Activated CD8-positive, alpha-beta T cell treated with anti-CD3 and anti-CD28 coated beads for 36 hours (primary cell): ENCODE measurements at regions not wholly inside any gene's neighbourhood (a gene's known extent, or its start where the extent isn't known, plus 50 kb on each side); places are given as distances from the start of the nearest gene placed in this dataset.

ENCODE experiments used
- ATAC-seq: fragments of 200-7000 bp; cut with Tn5 transposase; one replicate; pipeline ENCODE4 v1.10.0; 2021; ENCODE audit warnings: mild to moderate bottlenecking, moderate library complexity
- CTCF ChIA-PET: fragments of 350-600 bp; sonication (Branson Sonifier 250); formaldehyde crosslinking; loops from one replicate; lab custom pipeline; 2021; ENCODE audit warnings: antibody characterized with exemption; lab: Charles Lee
- POLR2A ChIA-PET: fragments of 350-600 bp; sonication (Branson Sonifier 250); formaldehyde crosslinking; loops from one replicate; lab custom pipeline; 2021; ENCODE audit warnings: antibody characterized with exemption; lab: Charles Lee
- DNase-seq: peaks from one replicate; pipeline ENCODE4 v3.0.0-alpha.2; 2020
- H3K27ac Mint-ChIP-seq: one replicate; pipeline ENCODE4 v1.8.0; 2021; ENCODE audit warnings: mild to moderate bottlenecking, mixed read lengths
- H3K27me3 Mint-ChIP-seq: one replicate; pipeline ENCODE4 v1.8.0; 2021; ENCODE audit warnings: mixed read lengths
- H3K36me3 Mint-ChIP-seq: one replicate; pipeline ENCODE4 v1.8.0; 2021; ENCODE audit warnings: low read depth, mixed read lengths
- H3K4me1 Mint-ChIP-seq: one replicate; pipeline ENCODE4 v1.8.0; 2021; ENCODE audit warnings: low read depth, mixed read lengths
- H3K4me3 Mint-ChIP-seq: one replicate; pipeline ENCODE4 v1.8.0; 2021; ENCODE audit warnings: mild to moderate bottlenecking, moderate library complexity, mixed read lengths
- H3K9me3 Mint-ChIP-seq: one replicate; pipeline ENCODE4 v1.8.0; 2021; ENCODE audit warnings: mixed read lengths
- CTCF ChIP-seq: fragments of 200-600 bp; IDR thresholded peaks from one replicate; pipeline ENCODE4 v1.8.0; 2022; ENCODE audit warnings: antibody characterized with exemption, mild to moderate bottlenecking
- intact Hi-C: fragments of 100-400 bp; cut with micrococcal nuclease; formaldehyde crosslinking; loops from one replicate; pipeline ENCODE4 v1.10.0; 2022

- intact Hi-C loops: no loop called here
- no peak for TF ChIP-seq CTCF
- no peaks in the 10 kb centered on the region for H3K36me3 Mint-ChIP-seq
- no peak overlapping the region for H3K27ac Mint-ChIP-seq
- ChIA-PET CTCF (interaction anchor here (3.0 kb wide), 1 partner anchor 12 kb away, joined by 15 read pairs; no protein-coding TSS in a partner anchor), POLR2A (no interaction called here)
- no peaks in the 10 kb centered on the region for H3K27me3 Mint-ChIP-seq
- no peak for DNase-seq
- H3K4me1 Mint-ChIP-seq: no peaks in the 10 kb centered on the region
- no peak for ATAC-seq
- no peaks in the 10 kb centered on the region for H3K9me3 Mint-ChIP-seq
- H3K4me3 Mint-ChIP-seq: no peak overlapping the region
These were observed 118.4 kb upstream of the FHIT start for GRCh38 chr3:61369678-61370077.

GRCh38 chr3:61371123-61371522 is 119.9 kb upstream of the FHIT start:
- peak; percentile 64 for TF ChIP-seq CTCF
- POLR2A ChIA-PET: no interaction called here
- Mint-ChIP-seq H3K9me3 (no peaks in the 10 kb centered on the region), H3K27me3 (no peaks in the 10 kb centered on the region), H3K27ac (no peak overlapping the region), H3K36me3 (no peaks in the 10 kb centered on the region), H3K4me1 (no peaks in the 10 kb centered on the region), H3K4me3 (no peak overlapping the region)
- CTCF ChIA-PET: interaction anchor here (0.7 to 3.3 kb wide), 8 partner anchors 8 to 1513 kb away, joined by 3 to 15 read pairs (median 4); no protein-coding TSS in a partner anchor
- intact Hi-C loops: no loop called here
- DNase-seq (peak; percentile 53), ATAC-seq (no peak)

GRCh38 chr3:61372723-61373122 is 121.5 kb upstream of the FHIT start:
- Mint-ChIP-seq H3K36me3 (no peaks in the 10 kb centered on the region), H3K4me3 (no peak overlapping the region), H3K27ac (no peak overlapping the region), H3K9me3 (no peaks in the 10 kb centered on the region), H3K4me1 (no peaks in the 10 kb centered on the region), H3K27me3 (no peaks in the 10 kb centered on the region)
- DNase-seq (no peak), ATAC-seq (no peak)
- no peak for TF ChIP-seq CTCF
- ChIA-PET POLR2A (no interaction called here), CTCF (interaction anchor here (3.3 kb wide), 1 partner anchor 9 kb away, joined by 13 read pairs; no protein-coding TSS in a partner anchor)
- intact Hi-C loops: no loop called here

GRCh38 chr3:61378311-61378710 is 127.1 kb upstream of the FHIT start:
- POLR2A ChIA-PET: no interaction called here

More at GRCh38 chr3:61378311-61378710, 127.1 kb upstream of the FHIT start:
- CTCF ChIA-PET: no interaction called here
- Mint-ChIP-seq H3K4me1 (peaks cover 3% of the 10 kb centered on the region), H3K4me3 (no peak overlapping the region), H3K36me3 (no peaks in the 10 kb centered on the region), H3K27me3 (peaks cover 15% of the 10 kb centered on the region), H3K9me3 (no peaks in the 10 kb centered on the region), H3K27ac (no peak overlapping the region)
- TF ChIP-seq CTCF: no peak
- intact Hi-C loops: no loop called here
- no peak for DNase-seq
- no peak for ATAC-seq
